Endothelial cell of umbilical vein (primary cell): ENCODE measurements at regions not wholly inside any gene's neighbourhood (a gene's known extent, or its start where the extent isn't known, plus 50 kb on each side); places are given as distances from the start of the nearest gene placed in this dataset.
A peak's percentile ranks its signal among the peaks of the same experiment; 100 is the strongest.

Experiments
- BruUV-seq: library from RNA; stranded (reverse); fragments of 400-500 nt; replicated peaks from 2 replicates; lab custom pipeline; 2021; lab: Mats Ljungman, UMichigan
- CTCF ChIA-PET: fragments of 300-600, 350-600 bp; sonication (Branson Sonifier 250); formaldehyde crosslinking; loops from one replicate; lab custom pipeline; 2021; ENCODE audit warnings: antibody characterized with exemption, inconsistent platforms; lab: Charles Lee
- POLR2A ChIA-PET: fragments of 300-600, 350-600 bp; sonication (Branson Sonifier 250); formaldehyde crosslinking; loops from one replicate; lab custom pipeline; 2021; ENCODE audit warnings: antibody characterized with exemption, inconsistent platforms; lab: Charles Lee
- DNase-seq: peaks from one replicate; pipeline ENCODE4 v3.0.0-alpha.2; 2011; ENCODE audit warnings: low read depth, low spot score
- FAIRE-seq: peaks from 2 replicates; lab custom pipeline; 2011; peaks lifted over from hg19 to GRCh38; lab: Jason Lieb, UNC
- H2AFZ ChIP-seq: 2 replicates; pipeline ENCODE4 v1.6.0; 2012; ENCODE audit warnings: low read depth, low read length, control low read depth, inconsistent platforms
- H3K27ac ChIP-seq: 2 replicates; pipeline ENCODE4 v1.5.1; 2011; ENCODE audit warnings: low read depth, mild to moderate bottlenecking, control low read depth, low read length, moderate library complexity; ENCODE audit not compliant: insufficient read depth
- H3K27me3 ChIP-seq, 2 experiments: 2 replicates each; pipeline versions ENCODE4 v1.6.0 to v1.6.1; 2011; ENCODE audit warnings: low read length in 2 of 2, mixed read lengths in 1 of 2; ENCODE audit not compliant: control insufficient read depth in 2 of 2, insufficient read depth in 2 of 2
- H3K36me3 ChIP-seq, 2 experiments: 2 replicates in 1 of 2; 3 replicates in 1 of 2; pipeline ENCODE4 v1.5.1; 2011; ENCODE audit warnings: low read length in 2 of 2, mild to moderate bottlenecking in 1 of 2, moderate library complexity in 1 of 2; ENCODE audit not compliant: control insufficient read depth in 2 of 2, insufficient read depth in 2 of 2; ENCODE audit errors: extremely low read depth in 1 of 2
- H3K4me1 ChIP-seq: 3 replicates; pipeline ENCODE4 v1.5.1; 2011; ENCODE audit warnings: mild to moderate bottlenecking, low read length; ENCODE audit not compliant: control insufficient read depth, insufficient read depth; ENCODE audit errors: extremely low read depth
- H3K4me2 ChIP-seq: 2 replicates; pipeline ENCODE4 v1.6.1; 2011; ENCODE audit warnings: low read length, control low read depth, mixed read lengths; ENCODE audit not compliant: insufficient read depth
- H3K4me3 ChIP-seq, 3 experiments: fragments of 200-600 bp in 1 of 3; sonication (generic), shearing (Covaris generic) in 1 of 3; replicated peaks in 1 of 3; 2 replicates each; pipeline ENCODE4 v1.5.1; 2011 to 2016; ENCODE audit warnings: control low read depth in 3 of 3, low read length in 3 of 3, mild to moderate bottlenecking in 2 of 3, inconsistent platforms in 1 of 3, low read depth in 1 of 3, moderate library complexity in 1 of 3; ENCODE audit not compliant: insufficient read depth in 1 of 3
- H3K79me2 ChIP-seq: 2 replicates; pipeline ENCODE4 v1.6.0; 2012; ENCODE audit warnings: low read length, inconsistent platforms; ENCODE audit not compliant: control insufficient read depth, insufficient read depth
- H3K9ac ChIP-seq: replicated peaks from 2 replicates; pipeline ENCODE3; 2011; ENCODE audit warnings: low read length, control low read depth; ENCODE audit not compliant: insufficient read depth; ENCODE audit errors: extremely low read depth
- H3K9me1 ChIP-seq: replicated peaks from 3 replicates; pipeline ENCODE4 v1.6.0; 2011; ENCODE audit warnings: mild to moderate bottlenecking, low read length; ENCODE audit not compliant: control insufficient read depth, insufficient read depth; ENCODE audit errors: extremely low read depth
- H3K9me3 ChIP-seq: replicated peaks from 2 replicates; pipeline ENCODE4 v1.5.1; 2012; ENCODE audit warnings: low read length, inconsistent platforms; ENCODE audit not compliant: control insufficient read depth, insufficient read depth
- H4K20me1 ChIP-seq: replicated peaks from 2 replicates; pipeline ENCODE3; 2011; ENCODE audit warnings: mild to moderate bottlenecking, low read length; ENCODE audit not compliant: control insufficient read depth, insufficient read depth; ENCODE audit errors: extremely low read depth
- EZH2 ChIP-seq: IDR thresholded peaks from 2 replicates; pipeline ENCODE4 v1.6.1; 2012; ENCODE audit warnings: borderline replicate concordance, low read depth, mild to moderate bottlenecking, moderate library complexity, low read length, inconsistent platforms; ENCODE audit not compliant: severe bottlenecking
- FOS ChIP-seq: IDR thresholded peaks from 2 replicates; pipeline ENCODE4 v1.6.1; 2011; ENCODE audit warnings: mild to moderate bottlenecking, low read length, moderate library complexity, borderline replicate concordance; ENCODE audit not compliant: insufficient read depth
- GATA2 ChIP-seq: IDR thresholded peaks from 2 replicates; pipeline ENCODE4 v1.7.0; 2011; ENCODE audit warnings: low read depth, mild to moderate bottlenecking, moderate library complexity, mixed read lengths, low read length; ENCODE audit not compliant: insufficient read length, insufficient read depth
- JUN ChIP-seq: IDR thresholded peaks from 2 replicates; pipeline ENCODE4 v1.6.1; 2011; ENCODE audit warnings: borderline replicate concordance, low read depth; ENCODE audit not compliant: insufficient read length, insufficient read depth
- MYC ChIP-seq: IDR thresholded peaks from one replicate; pipeline ENCODE4 v1.6.1; 2011; ENCODE audit warnings: mild to moderate bottlenecking, low read depth, low read length
- POLR2A ChIP-seq: IDR thresholded peaks from 2 replicates; pipeline ENCODE4 v1.6.1; 2012; ENCODE audit warnings: low read depth, mild to moderate bottlenecking, control low read depth, low read length
- POLR2AphosphoS5 ChIP-seq: IDR thresholded peaks from 2 replicates; pipeline ENCODE4 v1.6.1; 2012; ENCODE audit warnings: low read depth, mild to moderate bottlenecking, control low read depth, low read length, moderate library complexity; ENCODE audit not compliant: insufficient read depth
- dilution Hi-C: fragments of 300-500 bp; cut with MboI; formaldehyde crosslinking; loops from one replicate; pipeline ENCODE4 v1.15.0; 2019; ENCODE audit warnings: low sequenced_read_pairs; ENCODE audit not compliant: extremely low pct_ligation_motif_present
- intact Hi-C: fragments of 100-400 bp; cut with micrococcal nuclease; formaldehyde crosslinking; loops from one replicate; pipeline ENCODE4 v1.10.0; 2022
- TF ChIP-seq, protein P1 (sequence below), 2 donors: IDR thresholded peaks; 1 replicate in 1 of 2; 2 replicates in 1 of 2; pipeline ENCODE4 v1.5.1; 2011; ENCODE audit warnings: low read length in 2 of 2, mild to moderate bottlenecking in 2 of 2, moderate library complexity in 2 of 2, control low read depth in 1 of 2, inconsistent platforms in 1 of 2, low read depth in 1 of 2; ENCODE audit not compliant: insufficient read depth in 1 of 2; ENCODE audit errors: extremely low read depth in 1 of 2
- TF ChIP-seq, protein P2 (sequence below): IDR thresholded peaks from 2 replicates; pipeline ENCODE4 v1.6.1; 2011; ENCODE audit not compliant: insufficient read depth, insufficient read length

DNA sequence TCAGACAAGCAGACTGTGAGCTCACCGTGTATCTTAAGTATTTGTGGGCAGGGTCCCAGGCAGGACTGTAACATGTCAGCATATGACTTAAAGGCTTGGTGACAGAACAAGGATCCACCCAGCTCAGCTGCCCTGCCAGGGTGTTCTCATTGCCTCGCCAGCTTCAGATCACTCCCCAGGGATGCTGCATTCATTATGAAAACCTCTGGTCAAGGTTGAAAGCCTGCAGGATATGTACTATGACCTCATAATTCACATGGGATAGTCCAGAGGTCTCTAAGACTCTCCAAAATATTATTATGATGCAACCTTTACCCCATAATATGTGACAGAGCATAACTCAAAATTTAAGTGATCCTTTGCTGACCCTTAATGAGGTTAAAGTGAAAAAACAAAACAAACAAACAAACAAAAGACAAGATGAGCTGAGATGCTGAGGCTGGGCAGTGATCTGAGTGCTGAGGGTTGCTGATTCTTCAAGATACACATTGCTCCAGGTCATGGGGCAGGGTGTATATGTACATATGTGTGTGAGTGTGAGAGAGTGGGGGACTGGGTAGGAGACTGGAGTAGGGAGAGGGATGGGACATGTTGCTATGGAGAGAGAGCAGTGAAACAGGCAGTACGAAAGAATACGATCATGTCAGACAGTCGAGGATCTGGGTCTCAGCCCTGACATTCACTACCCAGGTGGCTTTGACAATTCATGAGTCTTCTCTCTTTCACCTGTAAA lies 98.8 kb upstream of the DUSP10 start:
- no peaks in the 10 kb centered on the region for H4K20me1 ChIP-seq
- no peaks in the 10 kb centered on the region for H3K9me1 ChIP-seq
- H3K27me3 ChIP-seq: no peaks in the 10 kb centered on the region
- ChIA-PET POLR2A (no interaction called here), CTCF (no interaction called here)
- H3K27ac ChIP-seq: peak overlapping the region; percentile 4
- H3K9me3 ChIP-seq: no peaks in the 10 kb centered on the region
- H3K4me1 ChIP-seq: peaks cover 16% of the 10 kb centered on the region
- BruUV-seq: no TSS peak
- peak; percentile 8 for FAIRE-seq
- TF ChIP-seq MYC (no peak), JUN (no peak), FOS (no peak), GATA2 (no peak), POLR2A (no peak), POLR2AphosphoS5 (no peak), EZH2 (no peak)
- TF ChIP-seq, protein P1, sequence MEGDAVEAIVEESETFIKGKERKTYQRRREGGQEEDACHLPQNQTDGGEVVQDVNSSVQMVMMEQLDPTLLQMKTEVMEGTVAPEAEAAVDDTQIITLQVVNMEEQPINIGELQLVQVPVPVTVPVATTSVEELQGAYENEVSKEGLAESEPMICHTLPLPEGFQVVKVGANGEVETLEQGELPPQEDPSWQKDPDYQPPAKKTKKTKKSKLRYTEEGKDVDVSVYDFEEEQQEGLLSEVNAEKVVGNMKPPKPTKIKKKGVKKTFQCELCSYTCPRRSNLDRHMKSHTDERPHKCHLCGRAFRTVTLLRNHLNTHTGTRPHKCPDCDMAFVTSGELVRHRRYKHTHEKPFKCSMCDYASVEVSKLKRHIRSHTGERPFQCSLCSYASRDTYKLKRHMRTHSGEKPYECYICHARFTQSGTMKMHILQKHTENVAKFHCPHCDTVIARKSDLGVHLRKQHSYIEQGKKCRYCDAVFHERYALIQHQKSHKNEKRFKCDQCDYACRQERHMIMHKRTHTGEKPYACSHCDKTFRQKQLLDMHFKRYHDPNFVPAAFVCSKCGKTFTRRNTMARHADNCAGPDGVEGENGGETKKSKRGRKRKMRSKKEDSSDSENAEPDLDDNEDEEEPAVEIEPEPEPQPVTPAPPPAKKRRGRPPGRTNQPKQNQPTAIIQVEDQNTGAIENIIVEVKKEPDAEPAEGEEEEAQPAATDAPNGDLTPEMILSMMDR (IDR thresholded peaks at IDR 0.05; ENCODE audit: extremely low read depth in 1 of 2, insufficient read depth in 1 of 2, low read depth in 1 of 2, low read length in 2 of 2): no peak
- TF ChIP-seq, protein P2, sequence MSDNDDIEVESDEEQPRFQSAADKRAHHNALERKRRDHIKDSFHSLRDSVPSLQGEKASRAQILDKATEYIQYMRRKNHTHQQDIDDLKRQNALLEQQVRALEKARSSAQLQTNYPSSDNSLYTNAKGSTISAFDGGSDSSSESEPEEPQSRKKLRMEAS: no peak
- H3K79me2 ChIP-seq: no peaks in the 10 kb centered on the region
- no peak overlapping the region for H3K4me2 ChIP-seq
- dilution Hi-C loops: no loop called here
- no peak for DNase-seq
- H2AFZ ChIP-seq: no peak overlapping the region
- H3K36me3 ChIP-seq: no peaks in the 10 kb centered on the region
- no peak overlapping the region for H3K4me3 ChIP-seq
- intact Hi-C loops: loop anchor here (1.0 to 10.0 kb wide), 3 partner anchors 11 to 1026 kb away; no protein-coding TSS in a partner anchor
- no peak overlapping the region for H3K9ac ChIP-seq
